ENCODE measurements at regions not wholly inside any gene's neighbourhood (a gene's known extent, or its start where the extent isn't known, plus 50 kb on each side); places are given as distances from the start of the nearest gene placed in this dataset.

DNA sequence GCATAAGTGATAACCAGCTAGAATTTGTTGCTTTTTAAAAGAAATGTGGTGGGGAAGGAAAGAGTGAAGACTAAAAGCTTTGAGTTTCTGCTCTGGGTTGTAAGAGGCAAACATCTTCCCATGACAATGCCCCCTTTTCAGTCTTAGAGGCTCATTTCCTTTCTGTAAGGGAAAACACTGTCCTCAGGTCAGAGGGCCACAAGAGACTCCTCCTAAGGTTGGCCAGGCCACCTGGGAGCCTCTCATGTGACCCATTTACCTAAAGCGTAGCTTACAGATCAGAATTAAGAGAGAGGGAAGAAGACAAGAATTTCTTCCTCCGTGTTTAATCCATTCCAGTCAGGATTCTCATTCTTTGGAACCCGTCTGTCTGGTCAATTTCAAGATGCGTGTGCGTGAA is 220.4 kb upstream of the HEY2 start:
- TF ChIP-seq, protein P1, sequence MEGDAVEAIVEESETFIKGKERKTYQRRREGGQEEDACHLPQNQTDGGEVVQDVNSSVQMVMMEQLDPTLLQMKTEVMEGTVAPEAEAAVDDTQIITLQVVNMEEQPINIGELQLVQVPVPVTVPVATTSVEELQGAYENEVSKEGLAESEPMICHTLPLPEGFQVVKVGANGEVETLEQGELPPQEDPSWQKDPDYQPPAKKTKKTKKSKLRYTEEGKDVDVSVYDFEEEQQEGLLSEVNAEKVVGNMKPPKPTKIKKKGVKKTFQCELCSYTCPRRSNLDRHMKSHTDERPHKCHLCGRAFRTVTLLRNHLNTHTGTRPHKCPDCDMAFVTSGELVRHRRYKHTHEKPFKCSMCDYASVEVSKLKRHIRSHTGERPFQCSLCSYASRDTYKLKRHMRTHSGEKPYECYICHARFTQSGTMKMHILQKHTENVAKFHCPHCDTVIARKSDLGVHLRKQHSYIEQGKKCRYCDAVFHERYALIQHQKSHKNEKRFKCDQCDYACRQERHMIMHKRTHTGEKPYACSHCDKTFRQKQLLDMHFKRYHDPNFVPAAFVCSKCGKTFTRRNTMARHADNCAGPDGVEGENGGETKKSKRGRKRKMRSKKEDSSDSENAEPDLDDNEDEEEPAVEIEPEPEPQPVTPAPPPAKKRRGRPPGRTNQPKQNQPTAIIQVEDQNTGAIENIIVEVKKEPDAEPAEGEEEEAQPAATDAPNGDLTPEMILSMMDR (IDR thresholded peaks at IDR 0.05), result no peak
- TF ChIP-seq EMX1 (CRISPR knock-in tag; IDR thresholded peaks at IDR 0.05) (no peak), GABPB1 (CRISPR knock-in tag; IDR thresholded peaks at IDR 0.05) (no peak), CREB1 (CRISPR knock-in tag; IDR thresholded peaks at IDR 0.05) (no peak), SOX15 (CRISPR knock-in tag; IDR thresholded peaks at IDR 0.05) (no peak), ATF2 (CRISPR knock-in tag; IDR thresholded peaks at IDR 0.05; ENCODE audit: borderline replicate concordance, low read depth) (no peak), FOXK1 (CRISPR knock-in tag; IDR thresholded peaks at IDR 0.05) (no peak), NR3C1 (CRISPR knock-in tag; conservative IDR thresholded peaks at IDR 0.05; ENCODE audit: low read depth) (no peak), ATF1 (CRISPR knock-in tag; IDR thresholded peaks at IDR 0.05) (no peak)
- TF ChIP-seq, protein P2, sequence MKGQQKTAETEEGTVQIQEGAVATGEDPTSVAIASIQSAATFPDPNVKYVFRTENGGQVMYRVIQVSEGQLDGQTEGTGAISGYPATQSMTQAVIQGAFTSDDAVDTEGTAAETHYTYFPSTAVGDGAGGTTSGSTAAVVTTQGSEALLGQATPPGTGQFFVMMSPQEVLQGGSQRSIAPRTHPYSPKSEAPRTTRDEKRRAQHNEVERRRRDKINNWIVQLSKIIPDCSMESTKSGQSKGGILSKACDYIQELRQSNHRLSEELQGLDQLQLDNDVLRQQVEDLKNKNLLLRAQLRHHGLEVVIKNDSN (CRISPR knock-in tag; IDR thresholded peaks at IDR 0.05), result peak; percentile 35; the same call in 1 of the 2 replicates
- TF ChIP-seq, protein P3, sequence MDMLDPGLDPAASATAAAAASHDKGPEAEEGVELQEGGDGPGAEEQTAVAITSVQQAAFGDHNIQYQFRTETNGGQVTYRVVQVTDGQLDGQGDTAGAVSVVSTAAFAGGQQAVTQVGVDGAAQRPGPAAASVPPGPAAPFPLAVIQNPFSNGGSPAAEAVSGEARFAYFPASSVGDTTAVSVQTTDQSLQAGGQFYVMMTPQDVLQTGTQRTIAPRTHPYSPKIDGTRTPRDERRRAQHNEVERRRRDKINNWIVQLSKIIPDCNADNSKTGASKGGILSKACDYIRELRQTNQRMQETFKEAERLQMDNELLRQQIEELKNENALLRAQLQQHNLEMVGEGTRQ (CRISPR knock-in tag; IDR thresholded peaks at IDR 0.05), result peak; percentile 61

Measured in WTC11 (cell line).